ENCODE measurements at regions not wholly inside any gene's neighbourhood (a gene's known extent, or its start where the extent isn't known, plus 50 kb on each side); places are given as distances from the start of the nearest gene placed in this dataset.

DNA sequence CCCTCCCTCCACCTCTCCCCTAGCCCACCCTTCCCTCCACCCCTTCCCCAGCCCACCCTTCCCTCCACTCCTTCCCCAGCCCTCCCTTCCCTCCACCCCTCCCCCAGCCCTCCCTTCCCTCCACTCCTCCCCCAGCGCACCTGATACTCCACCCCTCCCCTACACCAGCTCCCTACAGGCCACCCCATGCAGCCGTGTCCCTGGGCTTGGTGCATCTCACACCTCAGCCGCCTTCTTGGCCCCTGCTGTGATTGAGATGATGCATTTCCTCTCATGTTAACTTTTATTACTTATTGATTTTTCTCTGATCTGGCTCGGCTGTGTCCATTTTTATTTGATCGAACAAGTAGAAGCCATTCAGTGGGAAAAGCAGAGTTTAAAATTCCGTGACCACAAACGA, 243.8 kb downstream of the MATN1 start:
- no peak for DNase-seq (ENCODE audit: low read depth)

DNA sequence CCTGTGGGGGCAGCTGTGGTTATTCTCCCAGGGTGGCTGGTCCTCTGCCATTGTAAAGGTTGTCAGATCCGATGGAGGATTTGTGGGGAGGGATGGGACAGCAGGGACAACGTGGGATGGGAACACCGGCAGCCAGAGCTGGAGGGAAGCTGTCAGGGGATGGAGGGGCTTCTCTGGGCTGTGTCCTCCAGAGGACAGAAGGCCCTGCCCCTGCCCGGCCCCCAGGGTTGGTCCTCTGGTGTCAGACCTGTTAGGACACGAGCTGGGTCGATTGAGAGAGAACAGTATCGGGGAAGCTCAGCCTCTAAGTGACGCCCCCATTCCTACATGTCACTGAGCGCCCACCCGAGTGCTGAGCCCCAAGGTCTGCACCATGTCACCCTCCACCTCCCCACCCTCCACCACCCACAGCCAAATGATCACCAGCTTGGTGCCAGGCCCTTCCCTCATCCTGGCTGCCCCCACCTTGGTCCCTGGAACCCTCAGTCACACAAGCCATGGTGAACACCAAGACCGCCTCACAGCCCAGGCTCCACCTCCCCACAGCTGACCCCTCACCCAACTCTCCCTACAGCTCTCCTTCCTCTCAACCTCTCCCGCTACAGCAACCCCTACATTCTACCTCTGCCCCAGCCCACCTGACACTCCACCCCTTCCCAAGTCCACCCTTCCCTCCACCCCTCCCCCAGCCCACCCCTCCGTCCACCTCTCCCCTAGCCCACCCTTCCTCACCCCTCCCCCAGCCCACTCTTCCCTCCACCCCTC, 244.4 kb downstream of the MATN1 start:
- DNase-seq (ENCODE audit: low read depth): no peak

DNA sequence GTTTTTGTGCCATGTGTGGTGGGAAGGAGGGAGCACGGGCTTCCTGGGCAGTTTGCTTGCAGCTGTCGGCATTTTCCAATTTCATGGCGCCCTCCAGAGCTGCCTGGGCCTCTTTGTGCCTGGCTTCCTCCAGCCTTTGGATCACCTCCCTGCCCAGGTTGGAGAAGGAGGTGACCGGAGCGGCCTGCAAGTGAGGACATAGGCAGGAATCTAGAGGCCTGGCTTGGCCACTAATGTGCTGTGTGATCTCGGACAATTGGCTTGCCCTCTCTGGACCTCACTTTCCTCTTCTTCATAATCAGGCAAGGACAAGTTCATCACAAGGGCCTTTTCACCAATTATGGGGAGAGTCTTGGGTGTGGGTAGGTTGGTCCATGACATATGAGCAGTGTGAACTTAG, 245.1 kb downstream of the MATN1 start:
- DNase-seq (ENCODE audit: low read depth): no peak

DNA sequence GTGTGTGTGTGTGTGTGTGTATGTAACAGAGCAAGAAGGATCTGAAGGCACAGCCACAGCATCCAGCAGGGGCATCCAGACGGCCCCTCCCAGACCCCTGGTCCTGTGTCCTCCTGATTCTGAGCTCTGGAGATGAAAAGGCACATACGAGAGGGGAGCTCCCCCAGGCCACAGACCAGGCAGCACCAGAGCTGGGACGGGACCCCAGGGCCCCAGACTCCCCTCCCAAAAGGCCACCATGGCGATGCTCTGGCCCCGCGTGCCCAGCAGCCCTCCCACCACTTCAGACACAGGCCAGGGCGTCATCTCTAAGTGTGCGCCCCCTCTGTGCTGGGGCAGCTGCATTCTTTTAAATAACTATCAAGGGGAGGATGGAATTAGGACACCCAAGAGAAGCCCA, 245.8 kb downstream of the MATN1 start:
- no peak for DNase-seq (ENCODE audit: low read depth)

DNA sequence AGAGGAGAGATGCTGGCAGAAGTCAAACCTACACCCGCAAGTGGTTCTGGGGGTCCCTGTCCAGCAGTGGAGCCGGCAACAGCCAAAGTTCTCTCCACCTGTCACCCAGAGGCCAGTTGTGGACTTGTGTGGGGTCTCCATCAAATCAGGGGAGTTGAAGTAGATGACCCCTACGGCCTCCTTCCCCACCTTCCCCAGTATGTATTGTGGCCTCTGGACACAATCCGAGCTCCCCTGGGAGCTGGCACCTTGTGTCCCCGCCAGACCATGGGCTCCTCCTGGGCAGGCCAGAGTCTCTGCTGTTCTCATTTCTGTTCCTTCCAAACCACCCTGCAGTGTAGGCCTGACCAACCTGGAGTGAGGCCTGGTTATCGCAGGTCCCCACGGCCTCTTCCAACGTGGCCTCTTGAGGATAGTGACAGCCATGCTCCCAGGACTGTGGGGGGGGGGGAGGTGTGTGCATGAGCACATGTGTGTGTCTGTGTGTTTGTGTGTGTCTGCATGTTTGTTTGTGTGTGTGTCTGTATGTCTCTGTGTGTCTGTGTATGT, 246.4 kb downstream of the MATN1 start:
- DNase-seq (ENCODE audit: low read depth): no peak

DNA sequence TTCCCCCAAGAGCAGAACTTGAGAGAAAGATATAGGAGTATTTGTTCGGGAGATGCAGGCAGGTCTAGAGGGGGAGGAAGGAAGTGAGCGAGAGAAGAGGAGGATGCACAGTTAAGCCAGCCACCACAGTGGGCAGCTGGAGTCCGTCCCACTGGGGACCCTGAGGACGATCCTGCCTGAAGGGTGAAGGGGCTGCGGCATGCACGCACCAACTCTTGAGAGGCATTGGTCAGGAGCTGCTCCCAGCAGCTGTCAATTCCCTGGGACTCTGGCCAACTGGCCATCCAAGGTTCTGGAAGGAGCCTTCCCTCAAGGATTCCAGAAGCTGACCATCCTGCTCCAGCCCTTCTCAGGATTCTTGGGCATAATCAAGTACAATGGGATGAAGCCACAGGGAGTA, 246.9 kb downstream of the MATN1 start:
- DNase-seq (ENCODE audit: low read depth): no peak

DNA sequence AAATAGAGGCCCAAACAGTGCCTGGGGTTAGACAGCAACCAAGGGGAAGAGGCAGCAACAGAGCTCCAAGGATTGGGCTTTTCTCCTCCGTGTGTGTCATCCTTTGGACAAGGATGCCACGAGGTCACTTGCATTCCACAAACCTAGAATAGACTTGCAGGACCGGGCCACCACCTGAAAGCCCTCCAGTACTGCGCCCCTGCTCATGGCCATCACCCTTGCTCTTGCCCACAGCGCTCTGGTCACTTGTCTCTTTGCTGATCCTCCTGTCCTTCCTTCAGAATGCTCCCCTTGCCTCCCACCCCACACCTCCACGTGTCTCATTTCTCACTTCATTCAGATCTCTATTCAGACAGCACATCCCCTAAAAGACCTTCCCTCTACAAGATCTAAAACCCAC, 247.4 kb downstream of the MATN1 start:
- no peak for DNase-seq (ENCODE audit: low read depth)

DNA sequence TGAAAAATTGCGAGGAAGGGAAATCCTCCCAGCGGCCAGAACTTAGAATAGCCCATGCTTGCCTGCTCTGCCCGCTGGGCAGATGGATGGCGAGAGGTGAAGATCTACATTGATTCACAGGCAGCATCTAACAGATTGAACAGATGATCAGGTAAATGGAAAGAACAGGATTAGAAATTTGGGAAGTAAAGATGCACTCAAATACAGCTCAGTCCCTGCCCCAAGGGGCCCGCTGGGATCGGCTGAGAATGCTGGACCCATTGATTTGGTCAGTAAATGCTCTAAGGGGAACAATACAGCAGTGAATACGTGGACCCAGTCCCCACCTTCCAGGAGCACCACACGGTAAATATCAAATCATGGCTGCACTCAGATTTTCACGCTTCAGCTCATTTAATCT, 248.2 kb downstream of the MATN1 start:
- no peak for DNase-seq (ENCODE audit: low read depth)

DNA sequence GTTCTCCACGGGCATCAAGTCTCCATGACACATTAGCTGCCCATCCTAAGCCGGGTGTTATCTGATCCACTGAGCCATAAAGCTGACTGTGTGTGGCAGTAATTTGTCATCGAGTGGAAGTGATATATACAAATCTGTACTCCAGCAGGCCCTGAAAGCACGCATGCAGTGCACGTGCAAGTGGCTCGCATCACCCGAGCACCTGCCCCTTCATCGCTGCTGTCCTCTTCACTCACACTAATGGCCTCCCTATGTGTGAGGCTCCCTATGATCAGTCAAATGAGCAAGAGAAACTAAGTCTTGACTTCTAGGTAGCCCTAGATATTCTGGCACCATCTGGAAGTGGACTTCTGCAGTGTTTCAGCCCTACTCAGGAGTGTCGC, 248.6 kb downstream of the MATN1 start:
- no peak for DNase-seq (ENCODE audit: low read depth)

DNA sequence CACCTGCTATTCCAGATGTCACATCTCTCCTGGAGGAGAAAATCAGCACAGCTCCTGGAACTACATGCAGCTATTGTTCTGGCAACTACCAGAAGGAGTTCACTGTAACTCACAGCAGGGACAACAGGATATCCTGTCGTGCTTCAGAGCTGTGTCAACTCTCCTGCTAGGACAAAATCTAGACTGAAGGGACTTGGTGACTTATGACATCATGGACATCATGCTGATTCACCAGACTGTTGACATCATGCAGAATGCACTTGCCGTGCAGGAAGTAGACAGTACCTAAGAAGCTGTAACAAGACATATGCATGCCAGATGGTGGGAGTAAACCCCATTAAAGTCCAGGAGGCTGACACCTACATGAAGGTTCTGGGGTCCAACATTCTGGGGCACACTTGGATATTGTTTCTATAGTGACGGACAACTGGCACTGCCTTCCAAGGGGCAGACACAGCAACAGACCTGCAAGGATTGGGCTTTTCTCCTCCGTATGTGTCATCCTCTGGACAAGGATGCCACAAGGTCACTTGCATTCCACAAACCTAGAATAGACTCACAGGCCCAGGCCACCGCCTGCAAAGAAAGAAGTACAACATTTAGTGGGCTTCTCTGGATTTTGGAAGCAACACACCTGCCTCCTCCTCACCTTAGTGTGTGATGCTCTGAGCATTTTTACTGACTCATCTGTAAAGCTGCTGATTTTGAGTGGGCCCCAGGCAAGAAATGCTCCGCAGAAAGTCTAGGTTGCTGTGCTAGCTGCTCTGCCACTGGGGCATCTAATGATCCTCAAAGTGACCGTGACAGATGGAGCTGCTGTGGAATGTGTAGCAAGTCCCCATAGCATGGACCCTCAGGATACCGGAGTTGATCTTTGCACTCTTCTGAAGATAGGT, 249.2 kb downstream of the MATN1 start:
- DNase-seq (ENCODE audit: low read depth): no peak

DNA sequence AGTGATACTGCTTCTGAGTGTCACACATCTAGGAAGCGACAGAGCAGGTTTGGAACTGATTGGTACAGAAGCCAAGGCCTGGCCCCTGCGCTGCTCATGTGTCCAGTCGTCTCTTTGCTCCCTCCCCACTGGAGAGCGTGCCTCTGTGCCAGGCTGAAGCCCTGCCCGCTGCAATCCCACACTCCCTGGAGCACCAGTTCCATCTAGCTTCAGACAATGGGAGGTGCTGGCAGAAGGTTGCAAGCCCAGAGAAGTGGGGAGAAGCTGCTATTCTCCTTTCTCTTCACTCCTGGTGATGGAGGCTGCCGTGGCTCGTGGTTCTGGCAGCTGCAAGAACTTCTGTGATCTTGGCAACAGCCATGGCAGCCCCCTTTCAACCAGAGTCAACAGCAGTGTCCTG, 250.9 kb downstream of the MATN1 start:
- no peak for DNase-seq (ENCODE audit: low read depth)

DNA sequence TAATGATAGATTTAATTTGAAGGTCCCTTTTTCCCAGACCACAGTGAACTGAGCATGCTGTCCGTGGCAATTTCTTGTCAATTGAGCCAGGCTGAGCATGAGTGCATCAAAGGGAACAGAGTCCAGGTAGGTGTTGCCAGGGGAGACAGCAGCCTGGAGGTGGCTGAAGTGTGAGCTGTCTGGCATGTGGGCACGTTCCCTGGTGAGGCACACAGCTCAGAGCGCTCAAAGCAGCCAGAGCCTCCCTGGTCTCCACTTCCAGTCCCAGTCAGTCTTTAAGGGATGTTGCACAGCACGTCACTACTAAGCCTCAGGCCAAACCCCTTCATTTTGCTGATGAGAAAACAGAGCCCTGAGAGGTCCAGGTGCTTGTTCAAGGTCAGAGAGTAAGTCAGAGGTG, 251.4 kb downstream of the MATN1 start:
- no peak for DNase-seq (ENCODE audit: low read depth)

DNA sequence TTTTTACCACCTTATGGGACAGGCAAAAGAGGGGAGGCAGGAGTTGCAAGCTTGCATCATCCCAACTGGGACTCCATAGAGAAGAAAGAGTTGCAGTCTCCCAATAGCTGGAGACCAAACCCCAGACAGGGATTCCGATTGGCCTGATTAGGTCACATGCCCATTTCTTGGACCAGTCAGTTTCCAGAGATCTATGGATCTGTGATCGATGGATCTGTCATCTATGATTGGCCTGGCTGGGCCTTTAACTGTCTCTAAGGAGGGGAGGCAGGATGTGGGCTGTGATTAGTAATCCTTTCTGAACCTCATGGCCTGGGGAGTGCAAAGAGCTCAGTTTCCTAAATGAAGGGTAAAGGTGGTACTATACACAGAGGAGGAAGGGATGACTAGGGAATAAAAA, 252.1 kb downstream of the MATN1 start:
- no peak for DNase-seq (ENCODE audit: low read depth)

DNA sequence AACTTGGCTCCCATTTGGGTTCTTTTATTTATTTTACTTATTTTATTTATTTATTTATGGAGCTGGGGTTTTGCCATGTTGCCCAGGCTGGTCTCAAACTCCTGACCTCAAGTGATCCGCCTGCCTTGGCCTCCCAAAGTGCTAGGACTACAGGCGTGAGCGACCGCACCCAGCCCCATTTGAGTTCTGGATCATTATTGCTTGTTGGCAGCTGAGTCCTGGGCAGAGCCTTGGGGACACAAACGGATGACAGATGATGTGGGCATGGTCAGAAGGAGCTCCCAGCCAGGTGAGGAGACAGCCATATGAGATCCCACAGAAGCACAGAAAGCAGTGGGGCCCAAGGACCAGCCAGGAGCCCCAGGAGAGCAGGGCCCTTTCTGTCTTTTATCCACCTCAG, 254.0 kb downstream of the MATN1 start:
- DNase-seq (ENCODE audit: low read depth): no peak

DNA sequence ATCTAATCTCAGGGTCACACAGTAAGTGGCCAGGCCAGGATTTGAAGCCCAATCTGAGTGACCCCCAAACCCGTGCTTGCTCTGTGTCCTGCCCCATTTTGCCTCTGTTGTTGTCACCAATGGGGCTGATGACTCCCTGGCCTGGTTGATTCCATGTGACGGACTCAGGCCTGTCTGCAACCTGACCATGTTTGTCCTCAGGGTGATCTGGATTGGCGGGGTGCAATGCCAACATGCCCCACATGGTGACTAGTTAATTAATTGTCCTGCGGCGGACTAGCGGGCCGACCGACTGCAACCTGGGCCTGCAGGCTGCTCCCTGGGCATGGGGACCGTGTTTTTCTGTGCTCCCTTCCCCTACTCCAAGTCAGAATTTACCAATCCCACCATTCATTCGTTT, 256.3 kb downstream of the MATN1 start:
- DNase-seq (ENCODE audit: low read depth): no peak

DNA sequence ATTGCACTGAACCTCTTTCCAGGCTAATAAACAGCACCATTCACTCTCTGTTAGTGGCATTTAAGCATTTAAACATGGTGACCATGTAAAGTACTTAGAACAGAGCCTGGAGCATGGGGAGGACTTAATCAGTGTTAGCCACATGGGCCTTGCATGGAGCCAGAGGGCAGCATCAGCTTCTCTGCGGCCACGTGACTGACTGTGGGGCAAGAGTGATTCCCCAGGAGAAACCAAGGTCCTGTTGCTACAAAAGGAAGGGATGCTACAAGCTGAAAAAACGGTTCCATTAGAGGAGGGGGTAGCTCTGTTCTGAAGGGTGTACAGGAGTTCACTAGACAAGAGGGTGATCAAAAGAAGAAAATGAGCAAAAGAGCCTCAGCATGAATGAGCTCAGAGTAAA, 256.8 kb downstream of the MATN1 start:
- no peak for DNase-seq (ENCODE audit: low read depth)

DNA sequence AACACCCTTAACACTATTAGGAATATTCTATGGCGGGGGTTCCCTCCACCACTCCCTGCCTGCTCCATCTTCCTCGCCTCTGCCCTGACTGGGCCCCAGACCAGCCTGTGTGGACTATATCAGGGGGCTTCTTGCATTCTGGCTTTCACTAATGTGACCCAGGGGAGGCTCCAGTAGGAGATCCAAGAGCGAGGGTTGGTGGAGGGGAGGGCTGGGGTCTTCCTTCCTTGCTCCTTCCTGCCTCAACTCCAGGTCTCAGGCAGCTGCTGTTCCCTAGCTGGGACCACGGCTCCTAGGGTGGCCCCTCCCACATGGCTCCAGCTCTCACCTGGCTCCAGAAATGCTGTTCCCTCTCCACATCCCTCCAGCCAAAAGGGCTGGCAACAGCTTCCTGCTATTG, 257.4 kb downstream of the MATN1 start:
- DNase-seq (ENCODE audit: low read depth): no peak

DNA sequence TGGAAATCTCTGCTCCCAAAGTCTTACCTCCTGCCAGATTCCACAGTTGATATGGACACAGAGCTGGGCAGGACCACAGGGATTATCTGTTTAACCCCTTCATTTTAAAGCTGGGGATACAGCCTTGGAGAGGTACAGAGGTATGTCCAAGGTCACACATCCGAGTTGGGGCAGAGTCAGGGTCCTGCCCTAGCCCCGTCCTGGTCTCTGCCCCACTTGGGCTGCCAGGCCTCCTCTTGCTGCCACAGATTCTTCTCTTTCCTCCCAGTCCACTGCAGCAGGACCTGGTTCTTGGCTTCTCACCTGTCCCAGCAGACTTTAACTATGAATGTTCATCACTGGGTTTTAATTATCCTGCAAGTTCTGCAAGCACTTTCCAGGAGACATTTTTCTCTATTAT, 258.3 kb downstream of the MATN1 start:
- no peak for DNase-seq (ENCODE audit: low read depth)

DNA sequence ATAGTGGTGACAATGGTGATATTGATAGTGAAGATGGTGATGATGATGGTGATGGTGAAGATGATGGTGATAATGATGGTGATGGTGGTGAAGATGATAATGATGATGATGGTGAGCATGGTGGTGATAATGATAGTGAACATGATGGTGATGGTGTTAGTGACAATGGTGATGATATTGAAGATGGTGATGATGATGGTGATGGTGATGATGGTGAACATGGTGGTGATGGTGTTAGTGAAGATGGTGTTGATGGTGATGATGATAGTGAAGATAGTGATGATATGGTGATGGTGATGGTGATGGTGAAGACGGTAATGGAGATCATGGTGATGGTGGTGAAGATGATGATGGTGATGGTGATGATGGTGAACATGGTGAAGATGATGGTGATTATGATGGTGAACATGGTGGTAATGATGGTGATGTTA, 259.2 kb downstream of the MATN1 start:
- DNase-seq (ENCODE audit: low read depth): no peak

DNA sequence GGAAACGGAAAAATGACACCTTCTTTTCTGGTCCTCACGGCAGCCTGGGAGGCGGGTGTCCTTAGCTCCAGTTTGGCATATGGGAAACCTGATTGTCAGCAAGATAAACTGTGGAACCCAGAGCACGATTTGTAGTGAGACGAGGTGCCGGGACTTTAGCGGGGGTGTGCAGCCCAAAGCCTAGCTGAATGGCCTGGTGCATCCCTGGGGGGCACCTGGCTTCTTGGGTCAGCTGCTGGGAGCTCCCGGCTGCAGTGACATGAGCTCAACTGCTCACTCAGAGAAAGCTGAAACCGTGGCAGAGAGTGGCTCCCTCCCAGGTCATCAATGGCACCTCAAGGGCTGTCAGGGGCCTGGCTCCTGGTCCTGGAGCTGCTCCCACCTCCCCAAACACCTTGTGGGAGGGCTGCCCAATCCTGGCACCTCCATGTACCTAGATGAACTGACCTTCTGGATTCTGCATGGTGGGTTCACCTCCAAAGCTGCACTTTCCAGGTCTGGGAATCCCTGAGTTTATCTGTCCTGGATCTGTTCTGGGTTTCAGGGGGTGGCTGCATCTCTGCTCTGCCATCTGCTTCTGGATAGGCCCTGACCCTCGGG, 260.5 kb downstream of the MATN1 start:
- no peak for DNase-seq (ENCODE audit: low read depth)

DNA sequence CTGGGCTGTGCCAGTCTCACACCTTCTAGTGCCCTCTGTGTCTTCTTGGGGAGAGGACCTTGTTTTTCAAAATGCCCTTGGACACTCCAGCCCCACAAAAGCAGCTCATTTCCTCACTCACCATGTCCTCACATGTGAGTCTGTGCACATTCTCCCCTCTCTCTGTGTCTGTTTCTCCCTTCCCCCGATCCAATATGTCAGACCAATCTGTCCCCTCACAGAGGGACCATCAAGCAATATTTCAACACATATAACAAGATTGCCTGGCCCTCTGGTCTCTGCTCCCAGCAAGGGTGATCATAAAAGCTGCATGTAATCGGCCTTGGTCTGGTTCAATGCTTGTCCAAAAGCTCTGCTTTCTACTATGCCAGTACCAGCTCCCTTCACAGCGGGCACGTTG, 261.2 kb downstream of the MATN1 start:
- DNase-seq (ENCODE audit: low read depth): no peak

DNA sequence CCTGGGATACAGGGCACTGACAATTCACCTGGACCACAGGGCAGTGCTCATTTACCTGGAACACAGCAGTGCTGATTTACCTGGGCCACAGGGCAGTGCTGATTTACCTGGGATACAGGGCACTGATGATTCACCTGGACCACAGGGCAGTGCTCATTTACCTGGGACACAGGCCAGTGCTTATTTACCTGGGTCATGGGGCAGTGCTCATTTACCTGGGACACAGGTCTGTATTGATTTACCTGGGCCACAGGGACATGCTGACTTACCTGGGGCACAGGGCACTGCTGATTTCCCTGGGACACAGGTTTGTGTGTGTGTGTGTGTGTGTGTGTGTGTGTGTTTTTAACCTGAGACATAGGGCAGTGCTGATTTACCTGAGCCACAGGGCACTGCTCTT, 261.7 kb downstream of the MATN1 start:
- DNase-seq (ENCODE audit: low read depth): no peak

DNA sequence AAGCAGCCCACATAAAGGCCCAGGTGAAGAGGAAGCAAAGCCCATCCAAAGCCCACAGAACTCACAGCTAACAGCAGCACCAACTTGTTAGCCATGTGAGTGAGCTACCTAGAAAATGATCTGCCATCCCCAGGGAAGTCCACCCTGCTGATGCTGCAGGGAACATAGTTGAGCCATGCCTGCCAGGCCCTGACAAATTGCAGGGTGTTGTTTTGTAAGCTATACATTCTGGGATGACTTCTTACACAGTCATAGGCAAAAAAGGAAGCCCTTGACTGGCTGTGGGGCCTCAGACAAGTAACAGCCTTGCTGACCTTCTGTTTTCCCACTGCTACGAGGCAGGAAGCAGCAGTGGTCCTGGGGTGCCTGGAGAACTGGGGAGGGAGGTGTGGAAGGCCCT, 262.7 kb downstream of the MATN1 start:
- DNase-seq (ENCODE audit: low read depth): no peak

Data from renal cortical epithelial cell (primary cell).